ENCODE measurements at regions not wholly inside any gene's neighbourhood (a gene's known extent, or its start where the extent isn't known, plus 50 kb on each side); places are given as distances from the start of the nearest gene placed in this dataset.

- Histone ChIP-seq H3K27ac (no peak overlapping the region), H3K36me3 (no peaks in the 10 kb centered on the region), H3K27me3 (no peaks in the 10 kb centered on the region), H3K4me3 (no peak overlapping the region), H3K4me1 (no peaks in the 10 kb centered on the region), H3K9me3 (peaks cover 0 to 23% of the 10 kb centered on the region in 2 donors)
- intact Hi-C loops (cut with DNase I; ENCODE audit: low total_unique reads), result no loop called here
- DNase-seq (ENCODE audit: low spot score in 2 of 2), result no peak
- TF ChIP-seq CTCF (IDR thresholded peaks at IDR 0.05), result no peak
- no peak for TF ChIP-seq POLR2A (IDR thresholded peaks at IDR 0.05)
- TF ChIP-seq POLR2AphosphoS5 (IDR thresholded peaks at IDR 0.05), result no peak
Measured at GRCh38 chr13:103229674-103230073, 163.5 kb upstream of the SLC10A2 start.

- TF ChIP-seq POLR2AphosphoS5 (IDR thresholded peaks at IDR 0.05) (no peak), POLR2A (IDR thresholded peaks at IDR 0.05) (no peak), CTCF (IDR thresholded peaks at IDR 0.05) (no peak)
- no peak overlapping the region for H3K4me3 ChIP-seq
- H3K4me1 ChIP-seq, result no peaks in the 10 kb centered on the region
- no peaks in the 10 kb centered on the region for H3K9me3 ChIP-seq
- intact Hi-C loops (cut with DNase I; ENCODE audit: low total_unique reads), result no loop called here
- DNase-seq (ENCODE audit: low spot score in 2 of 2), result no peak
- no peak overlapping the region for H3K27ac ChIP-seq
- no peaks in the 10 kb centered on the region for H3K27me3 ChIP-seq
- H3K36me3 ChIP-seq, result no peaks in the 10 kb centered on the region
Measured at GRCh38 chr13:103224804-103225203, 158.6 kb upstream of the SLC10A2 start.

DNA sequence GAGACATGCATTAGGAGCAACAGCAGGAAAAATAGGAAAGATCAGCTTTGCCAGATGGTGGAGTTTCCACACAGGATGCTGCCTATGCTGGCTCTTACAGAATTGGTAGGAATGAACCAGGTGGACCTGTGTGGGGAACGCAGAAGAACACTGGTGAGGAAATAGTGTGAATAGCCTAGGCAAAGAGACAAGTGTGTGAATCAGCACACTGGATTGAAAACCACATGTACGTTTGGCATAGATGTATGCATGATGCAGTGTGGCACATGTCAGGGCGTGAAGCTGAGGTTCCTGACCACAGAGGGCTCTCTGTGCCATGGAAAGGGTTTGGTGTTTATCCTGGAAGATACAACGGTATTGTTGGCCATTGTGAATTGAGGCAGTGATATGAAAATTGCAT, 156.5 kb upstream of the SLC10A2 start:
- Histone ChIP-seq H3K36me3 (no peaks in the 10 kb centered on the region), H3K27ac (no peak overlapping the region), H3K4me3 (no peak overlapping the region), H3K4me1 (no peaks in the 10 kb centered on the region), H3K27me3 (no peaks in the 10 kb centered on the region), H3K9me3 (no peaks in the 10 kb centered on the region)
- no peak for DNase-seq (ENCODE audit: low spot score in 2 of 2)
- intact Hi-C loops (cut with DNase I; ENCODE audit: low total_unique reads), result no loop called here
- no peak for TF ChIP-seq POLR2AphosphoS5 (IDR thresholded peaks at IDR 0.05)
- TF ChIP-seq POLR2A (IDR thresholded peaks at IDR 0.05), result no peak
- no peak for TF ChIP-seq CTCF (IDR thresholded peaks at IDR 0.05)

- no peaks in the 10 kb centered on the region for H3K4me1 ChIP-seq
Measured at GRCh38 chr13:103218253-103218652, 152.0 kb upstream of the SLC10A2 start.

GRCh38 chr13:103213152-103213551, 146.9 kb upstream of the SLC10A2 start:
- intact Hi-C loops (cut with DNase I; ENCODE audit: low total_unique reads), result no loop called here
- TF ChIP-seq POLR2AphosphoS5 (IDR thresholded peaks at IDR 0.05), result no peak
- no peak for TF ChIP-seq CTCF (IDR thresholded peaks at IDR 0.05)
- no peak for TF ChIP-seq POLR2A (IDR thresholded peaks at IDR 0.05)
- H3K27ac ChIP-seq, result no peak overlapping the region

More at GRCh38 chr13:103218253-103218652, 152.0 kb upstream of the SLC10A2 start:
- no peaks in the 10 kb centered on the region for H3K9me3 ChIP-seq
- no peak overlapping the region for H3K4me3 ChIP-seq
- no peaks in the 10 kb centered on the region for H3K27me3 ChIP-seq
- no peak for DNase-seq (ENCODE audit: low spot score in 2 of 2)
- no peaks in the 10 kb centered on the region for H3K36me3 ChIP-seq
- TF ChIP-seq CTCF (IDR thresholded peaks at IDR 0.05) (no peak), POLR2AphosphoS5 (IDR thresholded peaks at IDR 0.05) (no peak), POLR2A (IDR thresholded peaks at IDR 0.05) (no peak)
- intact Hi-C loops (cut with DNase I; ENCODE audit: low total_unique reads), result no loop called here
- H3K27ac ChIP-seq, result no peak overlapping the region

More at GRCh38 chr13:103213152-103213551, 146.9 kb upstream of the SLC10A2 start:
- Histone ChIP-seq H3K4me3 (no peak overlapping the region), H3K27me3 (no peaks in the 10 kb centered on the region), H3K36me3 (no peaks in the 10 kb centered on the region), H3K9me3 (no peaks in the 10 kb centered on the region), H3K4me1 (no peaks in the 10 kb centered on the region)
- DNase-seq (ENCODE audit: low spot score in 2 of 2), result no peak

Data from breast epithelium (tissue), 4 donors.